ENCODE measurements at regions not wholly inside any gene's neighbourhood (a gene's known extent, or its start where the extent isn't known, plus 50 kb on each side); places are given as distances from the start of the nearest gene placed in this dataset.

DNA sequence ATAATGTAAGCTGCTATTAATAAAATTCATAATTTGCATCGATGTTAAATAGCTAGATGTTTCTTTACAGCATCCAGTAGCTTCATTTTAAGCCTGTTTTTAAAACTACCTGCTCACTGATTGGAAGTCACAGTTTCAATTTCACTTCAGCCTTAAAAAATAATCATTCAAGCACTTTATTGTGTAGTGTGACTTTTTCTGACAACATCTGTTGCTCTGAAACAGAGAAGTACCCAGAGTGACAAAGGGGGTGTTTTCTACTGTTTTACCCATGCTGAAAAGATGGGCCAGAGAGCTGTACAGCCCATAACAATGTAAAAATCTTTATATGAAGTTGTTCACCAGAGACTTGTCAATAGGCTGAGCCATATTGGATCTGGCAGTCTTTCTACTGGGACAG, 437.2 kb downstream of the MDFIC start:
- no peak for DNase-seq (ENCODE audit: low read depth, low spot score)
- TF ChIP-seq, protein P1, sequence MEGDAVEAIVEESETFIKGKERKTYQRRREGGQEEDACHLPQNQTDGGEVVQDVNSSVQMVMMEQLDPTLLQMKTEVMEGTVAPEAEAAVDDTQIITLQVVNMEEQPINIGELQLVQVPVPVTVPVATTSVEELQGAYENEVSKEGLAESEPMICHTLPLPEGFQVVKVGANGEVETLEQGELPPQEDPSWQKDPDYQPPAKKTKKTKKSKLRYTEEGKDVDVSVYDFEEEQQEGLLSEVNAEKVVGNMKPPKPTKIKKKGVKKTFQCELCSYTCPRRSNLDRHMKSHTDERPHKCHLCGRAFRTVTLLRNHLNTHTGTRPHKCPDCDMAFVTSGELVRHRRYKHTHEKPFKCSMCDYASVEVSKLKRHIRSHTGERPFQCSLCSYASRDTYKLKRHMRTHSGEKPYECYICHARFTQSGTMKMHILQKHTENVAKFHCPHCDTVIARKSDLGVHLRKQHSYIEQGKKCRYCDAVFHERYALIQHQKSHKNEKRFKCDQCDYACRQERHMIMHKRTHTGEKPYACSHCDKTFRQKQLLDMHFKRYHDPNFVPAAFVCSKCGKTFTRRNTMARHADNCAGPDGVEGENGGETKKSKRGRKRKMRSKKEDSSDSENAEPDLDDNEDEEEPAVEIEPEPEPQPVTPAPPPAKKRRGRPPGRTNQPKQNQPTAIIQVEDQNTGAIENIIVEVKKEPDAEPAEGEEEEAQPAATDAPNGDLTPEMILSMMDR (IDR thresholded peaks at IDR 0.05; ENCODE audit: insufficient read depth, low read length, missing control alignments) = no peak
- H3K4me3 ChIP-seq (ENCODE audit: low read depth, low read length) = no peak overlapping the region
- ChIA-PET POLR2A (no interaction called here), CTCF (interaction anchor here (1.6 kb wide), 1 partner anchor 494 kb away, joined by 4 read pairs; no protein-coding TSS in a partner anchor)

- ChIA-PET CTCF (interaction anchor here (1.0 to 1.6 kb wide), 2 partner anchors 317 to 492 kb away, joined by 3 to 4 read pairs; no protein-coding TSS in a partner anchor), POLR2A (no interaction called here)
- TF ChIP-seq, protein P1 (IDR thresholded peaks at IDR 0.05; ENCODE audit: insufficient read depth, low read length, missing control alignments) = no peak
- no peak for DNase-seq (ENCODE audit: low read depth, low spot score)
- no peak overlapping the region for H3K4me3 ChIP-seq (ENCODE audit: low read depth, low read length)
Observed at GRCh38 chr7:115357703-115357999, 435.8 kb downstream of the MDFIC start.

GRCh38 chr7:115356999-115357702, 435.3 kb downstream of the MDFIC start:
- TF ChIP-seq, protein P1 (IDR thresholded peaks at IDR 0.05; ENCODE audit: insufficient read depth, low read length, missing control alignments) = no peak
- DNase-seq (ENCODE audit: low read depth, low spot score) = no peak
- H3K4me3 ChIP-seq (ENCODE audit: low read depth, low read length) = no peak overlapping the region
- POLR2A ChIA-PET = no interaction called here
- CTCF ChIA-PET = interaction anchor here (1.0 to 1.6 kb wide), 3 partner anchors 15 to 492 kb away, joined by 3 to 4 read pairs (median 3); no protein-coding TSS in a partner anchor

GRCh38 chr7:115356139-115356746, 434.3 kb downstream of the MDFIC start:
- no peak overlapping the region for H3K4me3 ChIP-seq (ENCODE audit: low read depth, low read length)
- no peak for DNase-seq (ENCODE audit: low read depth, low spot score)
- ChIA-PET POLR2A (no interaction called here), CTCF (interaction anchor here (1.0 kb wide), 1 partner anchor 15 kb away, joined by 3 read pairs; no protein-coding TSS in a partner anchor)
- TF ChIP-seq, protein P1 (IDR thresholded peaks at IDR 0.05; ENCODE audit: insufficient read depth, low read length, missing control alignments) = no peak

GRCh38 chr7:115354925-115355324, 433.0 kb downstream of the MDFIC start:
- ChIA-PET CTCF (no interaction called here), POLR2A (no interaction called here)
- TF ChIP-seq, protein P1 (IDR thresholded peaks at IDR 0.05; ENCODE audit: insufficient read depth, low read length, missing control alignments) = no peak
- no peak for DNase-seq (ENCODE audit: low read depth, low spot score)
- H3K4me3 ChIP-seq (ENCODE audit: low read depth, low read length) = no peak overlapping the region

GRCh38 chr7:115352375-115352774, 430.5 kb downstream of the MDFIC start:
- TF ChIP-seq, protein P1 (IDR thresholded peaks at IDR 0.05; ENCODE audit: insufficient read depth, low read length, missing control alignments) = no peak
- ChIA-PET POLR2A (no interaction called here), CTCF (interaction anchor here (1.0 to 1.7 kb wide), 5 partner anchors 10 to 499 kb away, joined by 3 to 7 read pairs (median 5); no protein-coding TSS in a partner anchor)
- no peak overlapping the region for H3K4me3 ChIP-seq (ENCODE audit: low read depth, low read length)
- peak; percentile 41 for DNase-seq (ENCODE audit: low read depth, low spot score)
